AG09319 (cell line): ENCODE measurements at regions not wholly inside any gene's neighbourhood (a gene's known extent, or its start where the extent isn't known, plus 50 kb on each side); places are given as distances from the start of the nearest gene placed in this dataset.

Source experiments
- DNase-seq: peaks from one replicate; pipeline ENCODE4 v3.0.0-alpha.2; 2010; ENCODE audit warnings: low read depth; ENCODE audit errors: extremely low read depth
- TF ChIP-seq, protein P1 (sequence below): IDR thresholded peaks from 2 replicates; pipeline ENCODE4 v1.5.1; 2011; ENCODE audit warnings: low read depth, mild to moderate bottlenecking, inconsistent platforms, low read length, moderate library complexity

DNA sequence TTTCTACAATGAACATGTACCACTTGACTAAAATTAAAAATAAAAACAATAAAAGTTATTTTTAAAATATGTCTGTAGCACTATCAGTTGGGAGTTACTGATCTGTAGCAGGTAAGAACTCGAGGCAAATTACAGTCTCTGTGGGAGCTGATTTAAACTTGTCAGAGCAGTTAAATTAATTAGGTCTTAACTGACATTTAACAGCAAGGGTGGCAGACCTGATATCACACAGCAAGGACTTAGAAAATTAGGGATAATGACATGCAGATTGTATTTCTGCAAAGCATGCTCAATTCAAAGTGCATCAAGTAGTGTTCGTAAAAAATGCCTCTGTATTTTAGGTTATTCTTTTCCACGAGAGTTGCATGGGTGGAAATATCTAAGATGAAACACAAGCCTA lies 208.9 kb downstream of the SPATA18 start:
- DNase-seq: no peak

DNA sequence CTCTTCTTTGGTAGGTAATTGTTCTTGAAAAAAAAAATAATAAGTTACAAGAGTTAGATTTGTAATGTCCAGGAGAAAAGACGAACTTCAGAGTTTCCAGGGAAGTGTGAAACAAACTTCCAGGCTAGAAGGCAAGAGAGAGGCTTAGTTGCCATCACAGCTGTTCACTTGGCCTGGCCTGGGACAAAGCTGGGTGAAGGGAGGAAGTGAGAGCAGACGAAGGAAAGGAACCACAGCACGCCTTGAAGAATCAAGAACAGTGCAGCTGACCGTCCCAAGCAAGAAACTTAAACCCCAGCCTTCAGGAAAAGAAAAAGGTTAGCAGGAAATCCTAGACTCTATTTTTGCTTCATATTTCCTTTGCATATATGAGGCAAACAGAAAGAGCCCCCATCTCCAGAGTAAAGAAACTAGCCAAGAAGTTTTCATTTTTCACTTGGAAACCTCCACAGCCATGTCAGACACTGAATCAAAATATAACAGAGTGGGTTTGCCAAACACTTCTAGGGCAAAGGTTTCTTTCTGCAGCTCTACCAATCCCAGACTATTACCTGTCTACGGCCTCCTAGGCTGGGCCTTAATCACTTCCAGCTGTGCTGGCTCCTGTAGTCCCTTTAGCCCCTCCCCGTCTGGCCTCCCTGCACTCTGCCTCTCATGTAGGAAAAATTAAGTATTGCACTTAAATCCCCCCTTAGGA lies 209.6 kb downstream of the SPATA18 start:
- no peak for DNase-seq
- TF ChIP-seq, protein P1, sequence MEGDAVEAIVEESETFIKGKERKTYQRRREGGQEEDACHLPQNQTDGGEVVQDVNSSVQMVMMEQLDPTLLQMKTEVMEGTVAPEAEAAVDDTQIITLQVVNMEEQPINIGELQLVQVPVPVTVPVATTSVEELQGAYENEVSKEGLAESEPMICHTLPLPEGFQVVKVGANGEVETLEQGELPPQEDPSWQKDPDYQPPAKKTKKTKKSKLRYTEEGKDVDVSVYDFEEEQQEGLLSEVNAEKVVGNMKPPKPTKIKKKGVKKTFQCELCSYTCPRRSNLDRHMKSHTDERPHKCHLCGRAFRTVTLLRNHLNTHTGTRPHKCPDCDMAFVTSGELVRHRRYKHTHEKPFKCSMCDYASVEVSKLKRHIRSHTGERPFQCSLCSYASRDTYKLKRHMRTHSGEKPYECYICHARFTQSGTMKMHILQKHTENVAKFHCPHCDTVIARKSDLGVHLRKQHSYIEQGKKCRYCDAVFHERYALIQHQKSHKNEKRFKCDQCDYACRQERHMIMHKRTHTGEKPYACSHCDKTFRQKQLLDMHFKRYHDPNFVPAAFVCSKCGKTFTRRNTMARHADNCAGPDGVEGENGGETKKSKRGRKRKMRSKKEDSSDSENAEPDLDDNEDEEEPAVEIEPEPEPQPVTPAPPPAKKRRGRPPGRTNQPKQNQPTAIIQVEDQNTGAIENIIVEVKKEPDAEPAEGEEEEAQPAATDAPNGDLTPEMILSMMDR: no peak

More for the DNA sequence above, 208.9 kb downstream of the SPATA18 start:
- TF ChIP-seq, protein P1: no peak

DNA sequence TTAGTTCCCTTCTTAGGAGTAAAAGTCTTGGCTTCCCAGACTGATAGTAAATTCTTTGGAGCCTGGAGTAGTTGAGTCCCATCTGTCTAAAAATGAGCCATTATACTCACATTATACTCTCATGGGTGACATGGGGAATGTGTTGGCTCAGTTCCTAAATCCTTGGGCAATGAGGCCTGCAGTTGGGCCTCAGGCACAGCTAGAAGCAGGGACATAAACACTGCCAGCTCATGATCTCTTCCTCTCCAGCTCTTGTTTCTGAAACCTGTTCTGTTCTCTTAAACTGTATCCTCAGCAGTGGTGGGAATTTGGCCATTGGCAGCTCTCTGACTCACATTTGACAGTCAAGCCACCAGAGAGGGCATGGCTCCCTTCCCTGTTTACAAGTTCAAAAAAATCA lies 212.5 kb downstream of the SPATA18 start:
- TF ChIP-seq, protein P1: no peak
- no peak for DNase-seq

DNA sequence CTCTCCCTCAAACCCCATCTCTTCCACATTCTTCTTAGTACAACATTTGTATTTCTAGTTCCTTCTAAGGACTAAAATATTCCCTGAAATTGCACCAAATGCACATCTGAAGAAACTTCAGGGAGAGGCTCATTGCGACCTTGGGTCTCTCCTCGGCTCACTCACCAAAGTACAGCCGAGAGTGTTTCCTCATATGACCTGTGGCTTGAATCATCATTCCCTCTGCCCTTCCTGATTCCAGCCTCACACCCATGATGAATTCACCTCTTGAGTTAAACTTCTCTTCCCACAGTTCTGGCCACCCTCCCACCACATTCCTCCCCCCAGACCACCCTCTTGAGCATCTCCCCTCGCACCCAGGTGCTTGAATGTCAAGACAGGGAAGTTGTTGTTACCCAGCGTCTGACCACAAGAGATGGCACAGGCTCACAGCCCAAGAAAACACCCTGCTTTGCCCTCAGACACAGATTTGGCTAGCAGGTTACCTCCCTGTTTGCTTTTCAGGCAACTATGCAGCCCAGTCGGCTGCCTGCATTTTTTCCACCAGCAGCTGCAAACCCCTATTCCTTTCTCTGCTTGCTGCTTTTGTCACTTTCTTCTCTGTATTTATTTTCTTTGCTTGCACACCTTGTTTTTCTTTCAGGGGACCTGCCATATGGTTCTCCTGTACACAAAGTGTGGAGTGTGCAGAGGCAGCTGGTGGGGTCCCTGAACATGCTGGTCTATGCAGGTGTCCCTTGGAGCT lies 214.8 kb downstream of the SPATA18 start:
- TF ChIP-seq, protein P1: no peak
- no peak for DNase-seq

DNA sequence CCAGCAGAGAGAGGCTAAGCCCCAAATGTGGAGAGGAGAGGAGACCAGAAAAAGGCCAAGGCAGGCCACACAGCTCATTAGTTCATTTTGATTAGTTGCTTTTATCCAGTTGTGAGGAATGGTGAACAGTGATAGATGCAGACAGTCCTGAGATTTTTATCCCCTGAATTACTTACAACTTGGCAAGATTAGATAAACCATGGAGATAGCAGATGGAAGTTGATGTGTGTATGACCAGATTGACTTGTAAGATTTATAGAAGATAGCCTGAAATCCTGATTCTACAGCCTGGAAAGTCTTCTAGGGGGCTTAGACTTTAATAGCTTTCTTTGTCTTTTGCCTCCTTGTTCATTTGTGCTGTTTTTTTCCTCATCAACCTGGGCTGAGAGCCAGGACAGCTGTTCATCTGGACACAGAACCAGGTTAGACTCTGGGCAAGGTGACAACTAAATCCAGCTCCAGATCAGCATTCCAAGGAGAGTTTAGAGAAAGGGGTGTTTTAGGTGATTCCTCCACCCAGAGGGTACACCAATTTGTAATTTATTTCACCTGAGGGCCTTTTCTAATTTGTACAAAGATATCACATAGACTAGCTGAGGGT lies 215.5 kb downstream of the SPATA18 start:
- TF ChIP-seq, protein P1: no peak
- no peak for DNase-seq

DNA sequence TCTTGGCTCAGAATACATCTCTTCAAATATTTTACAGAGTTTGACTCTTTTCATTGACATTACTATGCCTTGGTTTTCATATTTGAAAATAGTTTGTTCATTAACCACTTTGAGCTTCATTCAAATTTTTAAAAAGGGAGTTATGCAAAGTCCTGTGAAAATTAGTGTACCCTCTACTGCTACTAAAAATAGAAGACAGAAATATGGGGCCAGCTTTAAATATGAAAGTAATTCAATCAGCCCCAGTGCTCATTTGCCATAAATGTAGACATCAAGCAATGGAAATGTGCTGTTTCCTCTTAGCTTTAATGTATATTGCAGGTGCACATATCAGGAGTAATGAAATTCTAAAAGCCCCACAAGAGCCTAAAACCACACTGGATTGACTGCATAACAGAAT lies 218.7 kb downstream of the SPATA18 start:
- no peak for DNase-seq
- TF ChIP-seq, protein P1: no peak

DNA sequence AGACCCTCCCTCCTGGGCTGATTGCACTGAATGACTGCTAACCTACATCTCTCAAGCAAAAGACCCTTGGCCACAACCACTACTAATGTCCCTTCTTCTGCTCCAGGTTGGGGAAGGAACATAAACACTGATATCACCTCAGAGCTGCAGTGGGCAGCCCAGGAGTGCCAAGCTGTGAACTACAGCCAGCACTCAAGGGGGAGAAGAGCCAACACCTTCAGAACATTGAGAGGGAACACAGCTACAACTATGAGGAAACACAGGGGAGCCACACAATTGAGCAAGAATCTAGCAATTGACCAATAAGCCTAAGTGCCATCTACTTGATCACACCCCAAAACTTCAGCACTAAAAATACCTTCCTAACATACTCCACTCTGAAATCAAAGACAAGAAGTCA lies 222.8 kb downstream of the SPATA18 start:
- TF ChIP-seq, protein P1: no peak

More for the DNA sequence above, 222.8 kb downstream of the SPATA18 start:
- no peak for DNase-seq
